ENCODE measurements at regions not wholly inside any gene's neighbourhood (a gene's known extent, or its start where the extent isn't known, plus 50 kb on each side); places are given as distances from the start of the nearest gene placed in this dataset.

DNA sequence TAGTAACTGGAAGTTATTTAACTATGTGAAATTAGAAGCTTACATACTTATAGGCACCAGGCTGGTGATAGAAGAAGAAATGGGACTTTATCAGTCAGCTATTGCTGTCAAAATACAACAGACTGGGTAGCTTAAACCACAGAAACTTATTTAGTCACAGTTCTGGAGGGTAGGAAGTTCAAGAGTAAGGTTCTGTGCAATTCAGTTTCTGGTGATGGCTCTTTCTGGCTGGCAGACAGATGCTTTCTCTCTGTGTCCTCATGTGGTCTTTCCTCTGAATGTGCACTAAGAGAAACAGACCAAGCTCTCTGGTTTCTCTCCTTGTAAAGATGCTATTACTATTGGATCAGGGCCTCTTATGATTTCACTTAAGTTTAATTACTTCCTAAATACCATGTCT, 92.1 kb upstream of the ANKRD50 start:
- ChIA-PET CTCF (ENCODE audit: low intra/inter-chr PET ratio) (no interaction called here), POLR2A (no interaction called here)
- ATAC-seq (no peak), FAIRE-seq (no peak), DNase-seq (ENCODE audit: extremely low read depth in 1 of 4, low spot score in 3 of 4) (no peak)
- intact Hi-C loops (cut with micrococcal nuclease), result no loop called here
- in situ Hi-C loops (cut with MboI), result no loop called here
- Histone ChIP-seq H3K4me1 (replicated peaks in 1 of 2; ENCODE audit: control insufficient read depth in 2 of 2, insufficient read depth in 2 of 2, low read length in 2 of 2) (no peaks in the 10 kb centered on the region), H3K9me1 (ENCODE audit: control insufficient read depth, insufficient read depth, low read length) (no peaks in the 10 kb centered on the region), H4K20me1 (replicated peaks; ENCODE audit: control insufficient read depth, insufficient read depth, low read length) (no peaks in the 10 kb centered on the region), H3K36me3 (ENCODE audit: control insufficient read depth, insufficient read depth, low read length) (no peaks in the 10 kb centered on the region), H3K4me2 (ENCODE audit: insufficient read depth, low read length) (no peak overlapping the region), H3K9ac (ENCODE audit: insufficient read depth in 1 of 2, low read depth in 2 of 2, low read length in 2 of 2) (no peak overlapping the region), H3K27me3 (ENCODE audit: control insufficient read depth in 2 of 2, insufficient read depth in 2 of 2, low read length in 2 of 2) (no peaks in the 10 kb centered on the region), H2AFZ (ENCODE audit: low read depth, low read length) (no peak overlapping the region), H3K4me3 (no peak overlapping the region), H3K79me2 (ENCODE audit: control insufficient read depth, insufficient read depth, low read length) (no peaks in the 10 kb centered on the region), H3K9me3 (replicated peaks; ENCODE audit: control insufficient read depth, insufficient read depth, low read depth, low read length) (0 out of 2 replicates have a peak, but pooled peaks cover 2% of the 10 kb centered on the region), H3K27ac (ENCODE audit: extremely low read depth, low read depth, low read length) (no peak overlapping the region)
- no peak for TF ChIP-seq ZNF431 (CRISPR knock-in tag; IDR thresholded peaks at IDR 0.05)
- no peak for TF ChIP-seq ZFP30 (CRISPR knock-in tag; IDR thresholded peaks at IDR 0.05; ENCODE audit: borderline replicate concordance)
- no peak for TF ChIP-seq ZKSCAN1 (IDR thresholded peaks at IDR 0.05; ENCODE audit: low read depth, low read length)
- no peak for TF ChIP-seq ZC3H8 (IDR thresholded peaks at IDR 0.05)
- no peak for TF ChIP-seq GATAD2B (IDR thresholded peaks at IDR 0.05; ENCODE audit: borderline replicate concordance)
- no peak for TF ChIP-seq ZNF384 (IDR thresholded peaks at IDR 0.05; ENCODE audit: low read depth, low read length)
- TF ChIP-seq ZKSCAN3 (CRISPR knock-in tag; IDR thresholded peaks at IDR 0.05), result no peak
- TF ChIP-seq NR2C2 (CRISPR knock-in tag; IDR thresholded peaks at IDR 0.05), result no peak
- TF ChIP-seq NR2C2 (tag; IDR thresholded peaks at IDR 0.05), result no peak
- no peak for TF ChIP-seq ELF2 (CRISPR knock-in tag; IDR thresholded peaks at IDR 0.05)
- TF ChIP-seq ZNF175 (CRISPR knock-in tag; IDR thresholded peaks at IDR 0.05; ENCODE audit: low read depth), result no peak
- TF ChIP-seq, protein P1, sequence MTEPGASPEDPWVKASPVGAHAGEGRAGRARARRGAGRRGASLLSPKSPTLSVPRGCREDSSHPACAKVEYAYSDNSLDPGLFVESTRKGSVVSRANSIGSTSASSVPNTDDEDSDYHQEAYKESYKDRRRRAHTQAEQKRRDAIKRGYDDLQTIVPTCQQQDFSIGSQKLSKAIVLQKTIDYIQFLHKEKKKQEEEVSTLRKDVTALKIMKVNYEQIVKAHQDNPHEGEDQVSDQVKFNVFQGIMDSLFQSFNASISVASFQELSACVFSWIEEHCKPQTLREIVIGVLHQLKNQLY (CRISPR knock-in tag; conservative IDR thresholded peaks at IDR 0.05), result no peak
- BruUV-seq (replicated peaks), result no TSS peak
